ENCODE measurements at regions not wholly inside any gene's neighbourhood (a gene's known extent, or its start where the extent isn't known, plus 50 kb on each side); places are given as distances from the start of the nearest gene placed in this dataset.

GRCh38 chr9:74303945-74304344 lies 193.2 kb upstream of the RORB start:
- no peak overlapping the region for H3K27ac ChIP-seq
- H3K4me2 ChIP-seq, result no peak overlapping the region
- H3K9me3 ChIP-seq (ENCODE audit: insufficient read depth, low read depth), result no peaks in the 10 kb centered on the region
- H3K79me2 ChIP-seq (ENCODE audit: low read depth), result no peaks in the 10 kb centered on the region
- H3K9me2 ChIP-seq (ENCODE audit: insufficient read depth), result no peaks in the 10 kb centered on the region
- no peaks in the 10 kb centered on the region for H4K20me1 ChIP-seq (ENCODE audit: insufficient read depth)
- no TSS peak for BruUV-seq (replicated peaks)
- no peak overlapping the region for H3K4me3 ChIP-seq
- no peak overlapping the region for H2AFZ ChIP-seq
- no peaks in the 10 kb centered on the region for H3K36me3 ChIP-seq (ENCODE audit: low read depth)
- no peaks in the 10 kb centered on the region for H3K4me1 ChIP-seq (replicated peaks; ENCODE audit: insufficient read depth)
- no peak for DNase-seq
- ChIA-PET POLR2A (ENCODE audit: unreplicated experiment) (no interaction called here), CTCF (no interaction called here)
- no peaks in the 10 kb centered on the region for H3K27me3 ChIP-seq (ENCODE audit: insufficient read depth, low read depth)
- H3F3A ChIP-seq (ENCODE audit: insufficient read depth, low read depth), result no peaks in the 10 kb centered on the region
- no peak for TF ChIP-seq EZH2 (IDR thresholded peaks at IDR 0.05; ENCODE audit: low read depth)
- TF ChIP-seq CTCF (conservative IDR thresholded peaks at IDR 0.05), result no peak
- intact Hi-C loops (cut with micrococcal nuclease; ENCODE audit: unreplicated experiment), result no loop called here

- Histone ChIP-seq H3K4me2 (no peak overlapping the region), H3K36me3 (ENCODE audit: low read depth) (no peaks in the 10 kb centered on the region), H3K4me1 (replicated peaks; ENCODE audit: insufficient read depth) (no peaks in the 10 kb centered on the region), H3K9me3 (ENCODE audit: insufficient read depth, low read depth) (no peaks in the 10 kb centered on the region), H4K20me1 (ENCODE audit: insufficient read depth) (no peaks in the 10 kb centered on the region), H3K9me2 (ENCODE audit: insufficient read depth) (no peaks in the 10 kb centered on the region), H2AFZ (no peak overlapping the region), H3K79me2 (ENCODE audit: low read depth) (no peaks in the 10 kb centered on the region), H3K4me3 (no peak overlapping the region), H3K27me3 (ENCODE audit: insufficient read depth, low read depth) (no peaks in the 10 kb centered on the region), H3K27ac (no peak overlapping the region), H3F3A (ENCODE audit: insufficient read depth, low read depth) (no peaks in the 10 kb centered on the region)
- no TSS peak for BruUV-seq (replicated peaks)
- POLR2A ChIA-PET (ENCODE audit: unreplicated experiment), result no interaction called here
- no peak for TF ChIP-seq EZH2 (IDR thresholded peaks at IDR 0.05; ENCODE audit: low read depth)
- TF ChIP-seq CTCF (conservative IDR thresholded peaks at IDR 0.05), result no peak
- intact Hi-C loops (cut with micrococcal nuclease; ENCODE audit: unreplicated experiment), result no loop called here
- no peak for DNase-seq
- CTCF ChIA-PET, result no interaction called here
Measured at GRCh38 chr9:74304598-74304997, 192.5 kb upstream of the RORB start.

- H3K9me2 ChIP-seq (ENCODE audit: insufficient read depth), result no peaks in the 10 kb centered on the region
- H4K20me1 ChIP-seq (ENCODE audit: insufficient read depth), result no peaks in the 10 kb centered on the region
- H3K27me3 ChIP-seq (ENCODE audit: insufficient read depth, low read depth), result no peaks in the 10 kb centered on the region
- no peak overlapping the region for H3K27ac ChIP-seq
- no peaks in the 10 kb centered on the region for H3K9me3 ChIP-seq (ENCODE audit: insufficient read depth, low read depth)
- POLR2A ChIA-PET (ENCODE audit: unreplicated experiment), result no interaction called here
- intact Hi-C loops (cut with micrococcal nuclease; ENCODE audit: unreplicated experiment), result no loop called here
- no TSS peak for BruUV-seq (replicated peaks)
- no peaks in the 10 kb centered on the region for H3K36me3 ChIP-seq (ENCODE audit: low read depth)
- no peak overlapping the region for H3K4me2 ChIP-seq
- no peak for DNase-seq
- no peaks in the 10 kb centered on the region for H3K4me1 ChIP-seq (replicated peaks; ENCODE audit: insufficient read depth)
- no peak overlapping the region for H3K4me3 ChIP-seq
- H3K79me2 ChIP-seq (ENCODE audit: low read depth), result no peaks in the 10 kb centered on the region
- no peak overlapping the region for H2AFZ ChIP-seq
- CTCF ChIA-PET, result no interaction called here
- TF ChIP-seq EZH2 (IDR thresholded peaks at IDR 0.05; ENCODE audit: low read depth), result no peak
- no peak for TF ChIP-seq CTCF (conservative IDR thresholded peaks at IDR 0.05)
- no peaks in the 10 kb centered on the region for H3F3A ChIP-seq (ENCODE audit: insufficient read depth, low read depth)
Measured at GRCh38 chr9:74309654-74310053, 187.5 kb upstream of the RORB start.

All from PC-9 (cell line).